ENCODE measurements at regions not wholly inside any gene's neighbourhood (a gene's known extent, or its start where the extent isn't known, plus 50 kb on each side); places are given as distances from the start of the nearest gene placed in this dataset.

DNA sequence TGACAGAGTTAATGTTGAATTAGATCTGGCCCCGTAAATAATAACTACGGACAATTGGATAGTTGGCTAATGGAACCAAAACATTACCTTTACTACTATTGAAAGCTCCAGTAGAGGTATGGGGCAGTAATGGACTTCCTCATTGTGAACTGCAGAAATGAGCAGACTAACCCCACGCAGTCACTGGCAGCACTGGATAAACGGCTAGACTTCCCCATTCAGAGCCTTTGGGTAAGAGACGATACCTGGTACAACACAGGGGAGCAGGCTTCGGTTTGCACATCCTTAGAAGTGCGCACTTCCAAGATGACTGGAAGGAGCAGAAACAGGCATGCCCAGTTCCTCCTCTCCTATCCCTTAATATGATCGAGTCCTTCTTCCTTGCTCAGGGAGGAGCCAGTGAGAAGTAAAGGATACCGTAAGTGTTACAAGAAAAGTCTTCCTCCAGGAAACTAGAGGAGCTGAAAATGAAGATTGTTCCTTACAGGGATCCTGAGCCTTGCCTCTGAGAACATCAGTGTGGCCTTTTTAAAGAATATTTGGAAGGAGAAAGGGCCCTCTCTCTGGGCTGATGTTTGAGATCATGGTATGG is 100.5 kb upstream of the NECTIN3 start:
- H3K36me3 ChIP-seq, result no peaks in the 10 kb centered on the region
- intact Hi-C loops (cut with DNase I), result no loop called here
- TF ChIP-seq POLR2A (IDR thresholded peaks at IDR 0.05), result no peak
- TF ChIP-seq, protein P1, sequence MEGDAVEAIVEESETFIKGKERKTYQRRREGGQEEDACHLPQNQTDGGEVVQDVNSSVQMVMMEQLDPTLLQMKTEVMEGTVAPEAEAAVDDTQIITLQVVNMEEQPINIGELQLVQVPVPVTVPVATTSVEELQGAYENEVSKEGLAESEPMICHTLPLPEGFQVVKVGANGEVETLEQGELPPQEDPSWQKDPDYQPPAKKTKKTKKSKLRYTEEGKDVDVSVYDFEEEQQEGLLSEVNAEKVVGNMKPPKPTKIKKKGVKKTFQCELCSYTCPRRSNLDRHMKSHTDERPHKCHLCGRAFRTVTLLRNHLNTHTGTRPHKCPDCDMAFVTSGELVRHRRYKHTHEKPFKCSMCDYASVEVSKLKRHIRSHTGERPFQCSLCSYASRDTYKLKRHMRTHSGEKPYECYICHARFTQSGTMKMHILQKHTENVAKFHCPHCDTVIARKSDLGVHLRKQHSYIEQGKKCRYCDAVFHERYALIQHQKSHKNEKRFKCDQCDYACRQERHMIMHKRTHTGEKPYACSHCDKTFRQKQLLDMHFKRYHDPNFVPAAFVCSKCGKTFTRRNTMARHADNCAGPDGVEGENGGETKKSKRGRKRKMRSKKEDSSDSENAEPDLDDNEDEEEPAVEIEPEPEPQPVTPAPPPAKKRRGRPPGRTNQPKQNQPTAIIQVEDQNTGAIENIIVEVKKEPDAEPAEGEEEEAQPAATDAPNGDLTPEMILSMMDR (IDR thresholded peaks at IDR 0.05), result no peak
- H3K27ac ChIP-seq, result no peak overlapping the region
- H3K27me3 ChIP-seq, result no peaks in the 10 kb centered on the region
- DNase-seq, result no peak
- WGBS, 2 donors, result 95 to 97% methylated on average over 9 of the region's 9 CpGs
- H3K4me1 ChIP-seq, result peaks cover 0 to 4% of the 10 kb centered on the region in 2 donors
- H3K9me3 ChIP-seq, result no peaks in the 10 kb centered on the region
- H3K4me3 ChIP-seq (replicated peaks in 1 of 3), result no peak overlapping the region

DNA sequence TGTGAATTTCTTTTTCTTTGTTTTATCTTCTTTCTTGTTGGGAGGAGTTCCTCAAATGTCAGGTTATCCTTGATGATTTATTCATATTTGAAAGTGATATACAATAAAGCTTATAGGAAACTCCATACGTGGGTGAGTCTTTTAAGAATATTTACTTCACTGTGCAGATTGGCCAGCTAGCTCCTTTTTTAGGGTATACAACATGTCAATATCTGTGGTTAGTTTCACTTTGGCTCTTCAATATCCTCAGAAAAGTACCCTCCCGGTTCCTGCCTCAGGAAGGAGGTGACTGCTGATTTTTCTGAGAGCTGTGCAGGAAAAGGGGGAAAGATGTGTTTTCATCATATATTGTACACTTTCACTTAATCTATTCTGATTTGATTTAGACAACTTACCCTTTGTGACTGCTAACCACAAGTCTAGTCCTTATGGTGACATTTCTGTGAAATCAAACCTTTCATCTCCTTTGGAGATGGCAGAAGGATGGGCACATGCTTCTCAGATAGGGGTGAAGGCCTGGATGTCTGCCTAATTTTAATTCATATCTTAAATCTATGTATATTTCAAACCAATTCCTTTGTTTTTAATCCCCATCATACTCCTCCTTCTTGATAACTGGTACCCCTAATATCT is 98.2 kb upstream of the NECTIN3 start:
- no peak overlapping the region for H3K4me3 ChIP-seq (replicated peaks in 1 of 3)
- no peak for DNase-seq
- WGBS, 2 donors, result 79 to 85% methylated on average over 2 of the region's 2 CpGs
- peaks cover 0 to 4% of the 10 kb centered on the region in 2 donors for H3K4me1 ChIP-seq
- no peaks in the 10 kb centered on the region for H3K9me3 ChIP-seq
- H3K27me3 ChIP-seq, result no peaks in the 10 kb centered on the region
- no peak overlapping the region for H3K27ac ChIP-seq
- TF ChIP-seq, protein P1 (IDR thresholded peaks at IDR 0.05), result no peak
- TF ChIP-seq POLR2A (IDR thresholded peaks at IDR 0.05), result no peak
- intact Hi-C loops (cut with DNase I), result no loop called here
- no peaks in the 10 kb centered on the region for H3K36me3 ChIP-seq

DNA sequence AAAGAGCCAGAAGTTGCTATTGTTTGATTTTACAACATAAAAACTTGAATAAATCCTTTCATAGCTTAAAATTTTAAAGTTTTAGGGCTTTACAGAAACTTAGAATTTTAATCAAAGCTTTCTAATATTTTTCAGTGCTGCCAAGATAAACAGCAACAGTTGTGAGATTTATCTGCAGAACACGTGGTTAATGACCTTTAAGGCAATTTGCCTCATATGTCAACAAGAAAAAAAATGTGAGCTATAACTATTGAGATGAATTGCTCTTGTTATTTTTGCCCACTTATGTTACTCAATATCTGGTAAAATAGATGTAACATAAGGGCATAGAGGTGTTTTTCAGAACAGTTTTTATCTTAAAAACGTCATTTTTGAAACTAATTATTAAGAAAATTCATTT is 96.7 kb upstream of the NECTIN3 start:
- peaks cover 0 to 4% of the 10 kb centered on the region in 2 donors for H3K4me1 ChIP-seq
- no peak overlapping the region for H3K4me3 ChIP-seq (replicated peaks in 1 of 3)
- H3K36me3 ChIP-seq, result no peaks in the 10 kb centered on the region
- intact Hi-C loops (cut with DNase I), result no loop called here
- H3K27ac ChIP-seq, result no peak overlapping the region
- H3K9me3 ChIP-seq, result no peaks in the 10 kb centered on the region
- 29 to 31% methylated on average over 2 of the region's 2 CpGs for WGBS, 2 donors
- DNase-seq, result no peak
- H3K27me3 ChIP-seq, result no peaks in the 10 kb centered on the region
- no peak for TF ChIP-seq POLR2A (IDR thresholded peaks at IDR 0.05)

DNA sequence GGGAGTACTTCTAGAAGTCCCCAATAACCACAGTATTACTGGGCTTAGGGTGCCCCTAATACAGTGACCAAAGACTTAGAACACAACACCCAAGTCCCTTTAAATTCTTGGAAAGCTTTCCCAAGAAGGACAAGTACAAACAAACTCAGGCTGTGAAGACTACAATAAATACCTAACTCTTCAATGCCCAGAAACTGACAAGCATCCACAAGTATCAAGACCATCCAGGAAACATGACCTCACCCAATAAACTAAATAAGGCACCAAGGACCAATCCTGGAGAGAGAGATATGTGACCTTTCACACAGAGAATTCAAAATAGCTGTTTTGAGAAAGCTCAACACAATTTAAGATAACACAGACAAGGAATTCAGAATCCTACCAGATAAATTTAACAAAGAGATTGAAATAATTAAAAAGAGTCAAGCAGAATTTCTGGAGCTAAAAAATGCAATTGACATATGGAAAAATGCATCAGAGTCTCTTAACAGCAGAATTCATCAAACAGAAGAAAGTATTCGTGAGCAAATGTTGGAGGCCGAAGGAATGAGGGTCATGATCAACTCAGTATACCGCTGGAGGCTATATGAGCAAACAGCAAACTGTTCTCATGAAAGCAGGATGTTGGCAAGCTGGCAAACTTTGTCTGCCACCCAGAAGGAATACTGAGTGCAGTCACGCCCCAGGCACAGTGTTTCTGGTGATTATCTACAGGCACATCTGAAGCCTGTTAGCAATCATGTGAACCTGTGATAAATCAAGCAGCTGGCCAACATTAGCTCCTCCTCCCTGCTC is 87.0 kb upstream of the NECTIN3 start:
- no peak overlapping the region for H3K4me3 ChIP-seq (replicated peaks in 1 of 3)
- 90 to 92% methylated on average over 4 of the region's 4 CpGs for WGBS, 2 donors

DNA sequence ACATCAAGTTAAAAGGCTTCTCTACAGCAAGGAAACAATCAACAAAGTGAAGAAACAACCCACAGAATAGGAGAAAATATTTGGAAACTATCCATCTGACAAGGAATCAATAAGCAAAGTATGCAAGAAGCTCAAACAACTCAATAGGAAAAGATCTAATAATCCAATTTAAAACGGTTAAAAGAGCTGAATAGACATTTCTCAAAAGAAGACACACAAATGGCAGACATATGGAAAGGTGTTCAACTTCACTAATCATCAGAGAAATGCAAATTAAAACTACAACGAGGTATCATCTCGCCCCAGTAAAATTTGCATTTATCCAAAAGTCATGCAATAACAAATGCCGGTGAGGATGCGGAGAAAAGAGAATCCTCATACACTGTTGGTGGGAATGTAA is 82.2 kb upstream of the NECTIN3 start:
- H3K4me1 ChIP-seq, result no peaks in the 10 kb centered on the region
- DNase-seq, result no peak
- no peak overlapping the region for H3K27ac ChIP-seq
- TF ChIP-seq, protein P1 (IDR thresholded peaks at IDR 0.05), result no peak
- TF ChIP-seq POLR2A (IDR thresholded peaks at IDR 0.05), result no peak
- WGBS, 2 donors, result 95% methylated on average over 5 of the region's 5 CpGs
- no peak overlapping the region for H3K4me3 ChIP-seq (replicated peaks in 1 of 3)
- H3K9me3 ChIP-seq, result no peaks in the 10 kb centered on the region
- H3K27me3 ChIP-seq, result no peaks in the 10 kb centered on the region
- intact Hi-C loops (cut with DNase I), result no loop called here
- no peaks in the 10 kb centered on the region for H3K36me3 ChIP-seq

More for the DNA sequence above, 87.0 kb upstream of the NECTIN3 start:
- TF ChIP-seq POLR2A (IDR thresholded peaks at IDR 0.05), result no peak
- TF ChIP-seq, protein P1 (IDR thresholded peaks at IDR 0.05), result no peak
- Histone ChIP-seq H3K27ac (no peak overlapping the region), H3K27me3 (no peaks in the 10 kb centered on the region), H3K9me3 (no peaks in the 10 kb centered on the region), H3K4me1 (no peaks in the 10 kb centered on the region), H3K36me3 (no peaks in the 10 kb centered on the region)
- intact Hi-C loops (cut with DNase I), result no loop called here
- DNase-seq, result no peak
